PC-3 (cell line): ENCODE measurements at regions not wholly inside any gene's neighbourhood (a gene's known extent, or its start where the extent isn't known, plus 50 kb on each side); places are given as distances from the start of the nearest gene placed in this dataset.

Experiments used
- ATAC-seq: fragments of 200-7000 bp; cut with Tn5 transposase; 2 replicates; pipeline ENCODE4 v1.9.1; 2020; ENCODE audit warnings: mild to moderate bottlenecking, moderate library complexity
- BruUV-seq: library from RNA; stranded (reverse); fragments of 400-500 nt; replicated peaks from 2 replicates; lab custom pipeline; 2021; lab: Mats Ljungman, UMichigan
- CTCF ChIA-PET: fragments of 300-600 bp; sonication (Branson Sonifier 250); formaldehyde crosslinking; loops from one replicate; lab custom pipeline; 2022; ENCODE audit warnings: antibody characterized with exemption; lab: Charles Lee
- POLR2A ChIA-PET: fragments of 300-600 bp; sonication (Branson Sonifier 250); formaldehyde crosslinking; loops from one replicate; lab custom pipeline; 2022; ENCODE audit warnings: antibody characterized with exemption; ENCODE audit not compliant: unreplicated experiment; lab: Charles Lee
- DNase-seq: peaks from one replicate; pipeline ENCODE4 v3.0.0-alpha.2; 2015
- H2AFZ ChIP-seq: fragments of 300-600 bp; sonication (generic); 2 replicates; pipeline ENCODE4 v1.6.0; 2016; ENCODE audit warnings: antibody characterized with exemption, low read length
- H3F3A ChIP-seq: fragments of 300-600 bp; sonication (generic); one replicate; pipeline ENCODE4 v1.6.0; 2017; ENCODE audit warnings: antibody characterized with exemption, low read length, control low read depth, mild to moderate bottlenecking; ENCODE audit not compliant: unreplicated experiment
- H3K27ac ChIP-seq: fragments of 300-600 bp; sonication (generic); 2 replicates; pipeline ENCODE4 v1.5.1; 2016; ENCODE audit warnings: mild to moderate bottlenecking, low read length
- H3K27me3 ChIP-seq: fragments of 300-600 bp; sonication (generic); 2 replicates; pipeline ENCODE4 v1.6.1; 2016; ENCODE audit warnings: low read length, mixed read lengths
- H3K36me3 ChIP-seq: fragments of 300-600 bp; sonication (generic); 2 replicates; pipeline ENCODE4 v1.6.1; 2016; ENCODE audit warnings: low read depth, mixed run types, low read length, mixed read lengths
- H3K4me1 ChIP-seq: fragments of 300-600 bp; sonication (generic); 2 replicates; pipeline ENCODE4 v1.5.1; 2016; ENCODE audit warnings: low read length; ENCODE audit not compliant: insufficient read depth
- H3K4me2 ChIP-seq: fragments of 300-600 bp; sonication (generic); 2 replicates; pipeline ENCODE4 v1.6.0; 2016; ENCODE audit warnings: low read length
- H3K4me3 ChIP-seq: fragments of 300-600 bp; sonication (generic); 2 replicates; pipeline ENCODE4 v1.5.1; 2016; ENCODE audit warnings: mild to moderate bottlenecking, low read length, mixed read lengths
- H3K79me2 ChIP-seq: fragments of 300-600 bp; sonication (generic); 2 replicates; pipeline ENCODE4 v1.6.1; 2017; ENCODE audit warnings: low read length, mixed read lengths
- H3K9ac ChIP-seq: fragments of 300-600 bp; sonication (generic); 2 replicates; pipeline ENCODE4 v1.6.0; 2016; ENCODE audit warnings: mild to moderate bottlenecking, low read length
- H3K9me2 ChIP-seq: fragments of 300-600 bp; sonication (generic); replicated peaks from 2 replicates; pipeline ENCODE4 v1.6.1; 2016; ENCODE audit warnings: mixed run types, low read length, mixed read lengths
- H3K9me3 ChIP-seq: fragments of 300-600 bp; sonication (generic); 2 replicates; pipeline ENCODE4 v1.6.1; 2016; ENCODE audit warnings: low read length, mixed read lengths
- H4K20me1 ChIP-seq: fragments of 300-600 bp; sonication (generic); 2 replicates; pipeline ENCODE4 v1.6.1; 2016; ENCODE audit warnings: low read length, mixed read lengths
- CTCF ChIP-seq: fragments of 300-600 bp; sonication (generic); conservative IDR thresholded peaks from 2 replicates; pipeline ENCODE4 v1.5.1; 2017; ENCODE audit warnings: antibody characterized with exemption, low read depth, mild to moderate bottlenecking, low read length
- EZH2 ChIP-seq: fragments of 300-600 bp; sonication (generic); IDR thresholded peaks from one replicate; pipeline ENCODE4 v1.6.1; 2017; ENCODE audit warnings: antibody characterized with exemption, mild to moderate bottlenecking, low read length; ENCODE audit not compliant: unreplicated experiment
- EZH2phosphoT487 ChIP-seq: fragments of 300-600 bp; sonication (generic); IDR thresholded peaks from 2 replicates; pipeline ENCODE4 v1.6.1; 2018; ENCODE audit warnings: mild to moderate bottlenecking, antibody characterized with exemption, low read length, borderline replicate concordance
- intact Hi-C: fragments of 100-400 bp; cut with micrococcal nuclease; formaldehyde crosslinking; loops from 2 replicates; pipeline ENCODE4 v1.9.0; 2023

- BruUV-seq, result no TSS peak
- TF ChIP-seq EZH2phosphoT487 (no peak), CTCF (no peak), EZH2 (no peak)
- ChIA-PET CTCF (no interaction called here), POLR2A (no interaction called here)
- no peak for DNase-seq
- Histone ChIP-seq H3K4me3 (no peak overlapping the region), H3K79me2 (no peaks in the 10 kb centered on the region), H3K9ac (no peak overlapping the region), H2AFZ (no peak overlapping the region), H3K4me1 (no peaks in the 10 kb centered on the region), H3K9me2 (no peaks in the 10 kb centered on the region), H3K4me2 (no peak overlapping the region), H3K9me3 (no peaks in the 10 kb centered on the region), H3K36me3 (no peaks in the 10 kb centered on the region), H3F3A (no peaks in the 10 kb centered on the region), H3K27ac (no peak overlapping the region), H3K27me3 (no peaks in the 10 kb centered on the region), H4K20me1 (no peaks in the 10 kb centered on the region)
- ATAC-seq, result no peak
- intact Hi-C loops, result loop anchor here (10.0 kb wide), 1 partner anchor 534 kb away; no protein-coding TSS in a partner anchor
These were observed 65.0 kb upstream of the EPB41L3 start for GRCh38 chr18:5608846-5609245.

- BruUV-seq, result no TSS peak
- Histone ChIP-seq H3K36me3 (no peaks in the 10 kb centered on the region), H3K4me2 (no peak overlapping the region), H3K79me2 (no peaks in the 10 kb centered on the region), H3K9ac (no peak overlapping the region), H3F3A (no peaks in the 10 kb centered on the region), H4K20me1 (no peaks in the 10 kb centered on the region), H3K27ac (no peak overlapping the region), H3K4me3 (no peak overlapping the region), H3K9me2 (no peaks in the 10 kb centered on the region), H3K4me1 (no peaks in the 10 kb centered on the region), H2AFZ (no peak overlapping the region), H3K9me3 (no peaks in the 10 kb centered on the region), H3K27me3 (no peaks in the 10 kb centered on the region)
- CTCF ChIA-PET, result no interaction called here
- TF ChIP-seq CTCF (no peak), EZH2phosphoT487 (no peak), EZH2 (no peak)
- no peak for ATAC-seq
- no peak for DNase-seq
- POLR2A ChIA-PET, result no interaction called here
- intact Hi-C loops, result loop anchor here (10.0 kb wide), 1 partner anchor 532 kb away; no protein-coding TSS in a partner anchor
These were observed 63.2 kb upstream of the EPB41L3 start for GRCh38 chr18:5606951-5607350.

- Histone ChIP-seq H3K79me2 (no peaks in the 10 kb centered on the region), H3K27ac (no peak overlapping the region), H3F3A (no peaks in the 10 kb centered on the region), H2AFZ (no peak overlapping the region), H3K9me2 (no peaks in the 10 kb centered on the region), H3K4me1 (no peaks in the 10 kb centered on the region), H3K9me3 (no peaks in the 10 kb centered on the region), H3K4me3 (no peak overlapping the region), H4K20me1 (no peaks in the 10 kb centered on the region), H3K9ac (no peak overlapping the region), H3K4me2 (no peak overlapping the region), H3K27me3 (no peaks in the 10 kb centered on the region), H3K36me3 (no peaks in the 10 kb centered on the region)
- CTCF ChIA-PET, result no interaction called here
- DNase-seq (no peak), ATAC-seq (peak; percentile 63; the same call in 1 of the 2 replicates)
- POLR2A ChIA-PET, result interaction anchor here (0.6 kb wide), 1 partner anchor 92 kb away, joined by 21 read pairs; no protein-coding TSS in a partner anchor
- no TSS peak for BruUV-seq
- intact Hi-C loops, result loop anchor here (10.0 kb wide), 1 partner anchor 530 kb away; no protein-coding TSS in a partner anchor
- TF ChIP-seq CTCF (peak; percentile 34), EZH2 (no peak)
These were observed 61.0 kb upstream of the EPB41L3 start for GRCh38 chr18:5604778-5605177.
